ENCODE measurements at regions not wholly inside any gene's neighbourhood (a gene's known extent, or its start where the extent isn't known, plus 50 kb on each side); places are given as distances from the start of the nearest gene placed in this dataset.

- DNase-seq (ENCODE audit: insufficient read length, low spot score) (no peak), FAIRE-seq (no peak)
- TF ChIP-seq, protein P1, sequence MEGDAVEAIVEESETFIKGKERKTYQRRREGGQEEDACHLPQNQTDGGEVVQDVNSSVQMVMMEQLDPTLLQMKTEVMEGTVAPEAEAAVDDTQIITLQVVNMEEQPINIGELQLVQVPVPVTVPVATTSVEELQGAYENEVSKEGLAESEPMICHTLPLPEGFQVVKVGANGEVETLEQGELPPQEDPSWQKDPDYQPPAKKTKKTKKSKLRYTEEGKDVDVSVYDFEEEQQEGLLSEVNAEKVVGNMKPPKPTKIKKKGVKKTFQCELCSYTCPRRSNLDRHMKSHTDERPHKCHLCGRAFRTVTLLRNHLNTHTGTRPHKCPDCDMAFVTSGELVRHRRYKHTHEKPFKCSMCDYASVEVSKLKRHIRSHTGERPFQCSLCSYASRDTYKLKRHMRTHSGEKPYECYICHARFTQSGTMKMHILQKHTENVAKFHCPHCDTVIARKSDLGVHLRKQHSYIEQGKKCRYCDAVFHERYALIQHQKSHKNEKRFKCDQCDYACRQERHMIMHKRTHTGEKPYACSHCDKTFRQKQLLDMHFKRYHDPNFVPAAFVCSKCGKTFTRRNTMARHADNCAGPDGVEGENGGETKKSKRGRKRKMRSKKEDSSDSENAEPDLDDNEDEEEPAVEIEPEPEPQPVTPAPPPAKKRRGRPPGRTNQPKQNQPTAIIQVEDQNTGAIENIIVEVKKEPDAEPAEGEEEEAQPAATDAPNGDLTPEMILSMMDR (IDR thresholded peaks at IDR 0.05; ENCODE audit: insufficient read depth, missing control alignments) = no peak
Observed at GRCh38 chr12:90098132-90098779, 389.6 kb upstream of the ATP2B1 start.

DNA sequence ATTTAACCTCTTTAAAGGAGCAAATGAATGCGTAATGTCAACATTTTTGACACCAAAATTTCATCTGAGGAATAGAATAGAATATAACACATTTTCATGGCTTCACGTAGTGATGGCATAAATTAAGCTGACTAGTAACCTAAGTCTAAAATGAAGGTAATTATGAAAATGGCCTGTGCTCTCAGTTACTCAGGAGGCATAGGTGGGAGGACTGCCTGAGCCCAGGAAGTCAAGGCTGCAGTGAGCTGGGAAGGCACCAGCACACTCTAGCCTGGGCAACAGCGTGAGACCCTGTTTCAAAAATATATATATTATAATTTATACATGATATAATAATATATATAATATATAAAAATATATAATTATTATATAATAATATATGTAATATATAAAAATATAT, 383.2 kb upstream of the ATP2B1 start:
- no peak for DNase-seq (ENCODE audit: insufficient read length, low spot score)
- TF ChIP-seq, protein P1 (IDR thresholded peaks at IDR 0.05; ENCODE audit: insufficient read depth, missing control alignments) = no peak
- no peak for FAIRE-seq

DNA sequence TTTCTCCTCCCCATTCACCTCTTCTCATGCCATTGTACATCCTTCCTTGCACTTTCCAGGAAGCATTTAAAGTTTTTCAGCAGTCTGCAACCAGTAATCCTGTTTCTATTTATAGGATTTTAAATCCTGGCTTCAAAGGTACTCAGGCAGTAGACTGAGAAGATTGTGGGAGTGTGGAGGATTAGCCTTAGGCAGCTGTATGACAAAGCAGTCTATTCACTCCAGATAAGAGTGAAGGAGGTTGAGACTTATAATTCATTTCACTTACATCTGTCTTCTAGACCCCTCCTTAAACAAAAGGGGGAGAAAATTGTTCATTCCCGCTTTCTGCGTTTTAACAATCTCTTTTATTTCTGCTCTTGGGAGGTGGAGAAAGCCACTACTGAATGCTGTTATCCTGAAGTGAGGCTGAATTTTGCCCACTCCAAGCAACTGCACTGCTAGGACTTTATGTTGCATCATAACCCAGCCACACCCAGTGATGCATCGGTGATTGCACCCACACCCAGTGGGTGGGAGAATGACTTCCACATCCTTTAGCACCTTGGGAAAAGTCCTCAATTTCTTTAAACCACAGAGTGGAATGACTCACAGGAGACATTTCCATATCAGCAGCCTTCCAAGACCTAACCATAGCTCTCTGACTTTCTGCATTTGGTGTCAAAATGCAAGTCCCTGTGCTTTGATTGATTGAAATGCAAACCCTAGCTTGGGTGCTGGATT, 382.5 kb upstream of the ATP2B1 start:
- TF ChIP-seq, protein P1 (IDR thresholded peaks at IDR 0.05; ENCODE audit: insufficient read depth, missing control alignments) = no peak
- FAIRE-seq (peak; percentile 93), DNase-seq (ENCODE audit: insufficient read length, low spot score) (no peak)

DNA sequence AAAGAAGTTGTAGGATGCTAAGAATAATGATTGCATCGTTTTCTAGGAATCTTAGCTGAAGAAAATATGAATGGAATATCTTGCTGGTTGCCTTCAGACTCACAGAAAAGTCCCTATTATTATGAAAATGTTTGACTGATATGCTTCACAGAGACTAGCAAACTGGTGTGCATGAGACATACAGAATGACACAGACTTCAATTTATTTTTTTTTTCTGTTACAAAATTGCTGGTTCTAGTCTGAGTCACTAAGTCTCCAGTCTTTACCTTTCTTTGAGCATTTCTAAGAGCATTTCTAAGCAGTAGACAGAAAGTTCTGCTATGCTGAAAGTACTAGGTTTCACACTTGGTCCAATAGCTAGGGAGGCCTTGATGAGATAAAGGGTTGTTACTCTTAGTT, 377.6 kb upstream of the ATP2B1 start:
- no peak for DNase-seq (ENCODE audit: insufficient read length, low spot score)
- FAIRE-seq = no peak
- TF ChIP-seq, protein P1 (IDR thresholded peaks at IDR 0.05; ENCODE audit: insufficient read depth, missing control alignments) = no peak

GRCh38 chr12:90085494-90086274, 377.0 kb upstream of the ATP2B1 start:
- TF ChIP-seq, protein P1 (IDR thresholded peaks at IDR 0.05; ENCODE audit: insufficient read depth, missing control alignments) = no peak
- FAIRE-seq (peak; percentile 63), DNase-seq (ENCODE audit: insufficient read length, low spot score) (no peak)

DNA sequence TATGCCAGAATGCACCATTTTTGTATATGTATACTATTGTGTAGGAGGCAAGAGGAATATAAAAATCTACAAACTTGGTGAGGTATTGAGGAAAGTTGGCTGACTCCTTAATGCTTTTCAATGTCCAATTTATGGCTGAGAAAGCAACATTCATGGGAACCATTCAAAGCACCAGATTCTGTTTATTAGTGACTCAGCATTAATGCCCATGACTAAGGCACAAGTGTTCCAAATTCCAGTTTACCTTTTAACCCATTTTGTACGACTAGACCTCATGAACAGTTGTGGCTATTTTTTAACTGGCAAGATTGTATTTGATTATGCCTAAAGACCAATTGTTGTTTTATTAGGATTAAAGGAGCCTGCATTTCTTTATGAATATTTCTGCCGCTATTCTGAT, 375.4 kb upstream of the ATP2B1 start:
- FAIRE-seq (peak; percentile 70), DNase-seq (ENCODE audit: insufficient read length, low spot score) (no peak)
- TF ChIP-seq, protein P1 (IDR thresholded peaks at IDR 0.05; ENCODE audit: insufficient read depth, missing control alignments) = no peak

Measured in D721Med (cell line).